ENCODE measurements at regions not wholly inside any gene's neighbourhood (a gene's known extent, or its start where the extent isn't known, plus 50 kb on each side); places are given as distances from the start of the nearest gene placed in this dataset.

- no peak for DNase-seq
Observed at GRCh38 chr2:5921081-5921642, 229.0 kb downstream of the SOX11 start.

DNA sequence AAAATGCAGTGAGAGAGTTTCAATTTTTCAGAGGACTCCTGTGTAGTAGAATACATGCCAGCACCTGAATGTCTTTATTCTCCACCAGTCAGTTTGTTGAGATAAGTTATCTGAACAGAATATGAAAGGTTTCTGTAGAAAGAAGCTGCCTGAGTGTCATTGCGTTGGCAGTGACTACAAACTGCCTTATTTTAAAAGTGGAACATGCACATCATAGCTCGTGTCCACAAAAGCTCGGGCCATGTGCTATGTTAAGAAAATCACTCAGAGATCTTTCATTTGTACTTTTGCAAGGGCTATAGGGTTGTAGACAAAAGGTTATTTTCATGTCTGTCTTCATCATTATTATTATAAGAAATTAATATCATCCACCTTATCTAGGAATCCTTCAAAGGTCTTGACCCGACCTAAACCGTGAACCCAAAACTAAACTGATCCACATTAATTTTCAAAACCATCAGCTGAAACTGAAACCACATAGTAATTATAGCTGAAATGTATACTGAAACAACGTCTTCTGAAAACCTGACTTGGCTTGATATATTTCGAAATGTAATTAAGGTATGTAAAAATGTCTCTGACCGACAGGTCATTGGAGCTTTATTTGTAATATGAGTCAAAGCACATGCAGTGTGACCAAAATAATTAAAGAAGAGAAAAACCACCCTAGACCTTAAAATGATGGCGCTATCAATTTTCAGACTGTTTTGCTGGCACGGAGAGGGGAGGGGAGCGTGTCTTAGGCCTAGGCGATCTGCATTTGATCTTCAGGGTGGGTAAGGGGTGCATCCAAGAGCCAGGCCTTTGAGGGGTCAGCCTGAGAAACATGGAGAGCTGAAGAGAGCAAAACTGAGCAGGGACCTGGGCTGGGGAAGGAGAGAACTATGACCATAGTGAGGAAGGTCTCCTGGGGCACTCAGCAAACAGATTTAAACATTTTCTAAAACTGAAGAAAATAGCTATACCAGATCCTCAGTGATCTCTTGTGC is 232.1 kb downstream of the SOX11 start:
- DNase-seq = no peak

DNA sequence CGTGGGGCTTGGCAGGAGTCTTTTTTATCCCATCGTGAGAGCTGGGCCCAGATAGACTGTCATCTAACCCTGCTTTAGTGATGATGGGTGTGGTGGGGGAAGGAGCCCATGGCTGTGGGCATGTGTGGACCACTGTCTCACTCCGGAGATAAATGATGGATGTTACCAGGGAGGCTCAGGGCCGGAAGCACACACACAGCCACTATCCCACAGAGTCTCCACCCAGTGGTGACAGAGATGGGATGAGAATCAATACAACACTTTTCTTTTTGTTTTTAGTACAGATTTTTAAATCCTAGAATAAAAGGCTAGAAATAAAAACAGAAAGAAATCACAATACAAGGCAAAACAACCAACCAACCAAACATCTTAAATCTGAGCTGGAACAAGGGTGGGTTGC is 233.4 kb downstream of the SOX11 start:
- no peak for DNase-seq

DNA sequence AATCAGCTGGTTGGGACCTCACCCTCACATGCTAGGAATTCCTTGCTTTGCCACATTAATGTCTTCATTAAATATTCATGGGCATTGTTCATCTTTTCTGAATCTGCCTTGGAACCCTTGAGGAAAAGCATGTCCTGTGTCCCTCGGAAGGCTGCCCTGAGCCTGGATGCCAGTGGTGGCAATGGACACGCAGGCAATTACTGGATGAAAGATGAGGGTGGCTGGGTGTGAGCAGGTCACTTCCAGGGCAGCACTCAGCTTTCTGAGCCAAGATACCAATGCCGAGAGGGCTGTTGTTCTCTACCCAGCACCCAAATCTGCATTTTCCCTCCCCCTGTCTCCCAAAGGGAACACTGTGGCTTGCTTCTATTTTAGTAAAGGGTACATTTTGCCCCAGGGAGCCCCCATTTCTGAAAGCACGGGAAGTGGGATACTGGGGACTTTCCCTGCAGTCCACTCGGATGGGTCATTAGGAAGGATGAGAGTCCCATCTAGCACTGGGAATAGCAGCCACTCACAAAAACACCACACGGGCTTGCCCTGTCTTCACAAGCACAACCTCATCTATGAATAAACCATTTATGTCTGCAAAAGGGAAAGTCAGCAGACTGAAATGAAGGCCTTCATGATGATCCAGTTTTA is 234.8 kb downstream of the SOX11 start:
- no peak for DNase-seq

- DNase-seq = no peak
Observed at GRCh38 chr2:5932556-5933469, 240.6 kb downstream of the SOX11 start.

DNA sequence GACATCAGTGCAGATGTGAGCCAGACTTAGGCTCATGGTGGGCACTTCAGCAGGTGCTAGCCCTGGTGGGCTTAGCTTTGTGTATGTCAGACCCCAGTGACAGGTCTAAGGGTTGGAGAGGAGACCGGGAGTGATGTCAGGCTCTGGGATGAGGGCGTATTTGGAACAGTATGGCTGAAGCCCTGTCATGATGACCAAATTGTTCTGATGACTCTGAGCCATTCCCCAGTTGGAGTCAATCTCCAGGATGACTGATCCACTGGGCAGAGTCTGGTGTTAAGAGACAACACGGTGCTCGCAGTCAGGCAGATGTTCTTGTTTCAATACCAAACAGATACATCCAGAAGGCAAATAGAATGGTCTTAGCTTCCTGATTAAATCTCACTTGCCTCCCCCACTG is 241.5 kb downstream of the SOX11 start:
- no peak for DNase-seq

- no peak for DNase-seq
Observed at GRCh38 chr2:5937321-5937720, 245.1 kb downstream of the SOX11 start.

DNA sequence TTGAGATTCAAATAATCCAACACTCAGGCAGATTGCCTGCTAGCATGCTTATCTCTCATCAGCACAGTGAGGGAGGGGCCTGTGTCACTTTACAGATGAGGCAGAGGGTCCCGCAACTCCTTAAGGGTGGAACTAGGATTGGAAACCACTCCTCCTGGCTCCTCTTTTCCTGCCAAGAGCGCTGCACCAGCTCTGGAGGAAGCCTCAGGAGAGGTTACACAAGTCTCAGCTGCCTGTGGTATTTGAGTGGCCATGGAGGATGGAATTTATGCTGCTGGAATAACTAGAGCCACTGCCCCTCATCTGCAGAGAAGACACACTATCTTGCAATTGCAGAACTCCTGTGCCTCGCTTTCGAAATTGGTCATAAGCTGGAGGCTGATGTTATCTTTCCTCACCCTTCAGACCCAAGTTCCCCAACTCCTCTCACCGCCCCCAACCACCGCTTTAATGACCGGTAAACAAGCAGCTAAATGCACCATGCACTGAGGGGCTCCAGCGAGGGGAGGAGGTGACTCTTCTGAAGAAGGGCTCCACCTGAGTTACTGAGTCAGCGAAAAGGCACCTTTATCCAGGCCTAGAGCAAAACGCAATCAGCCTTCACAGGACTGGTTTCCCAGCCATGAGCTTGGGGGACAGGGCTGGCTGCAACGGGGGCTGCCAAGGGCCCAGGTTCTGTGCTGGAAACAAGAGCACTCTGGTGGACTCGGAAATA is 245.8 kb downstream of the SOX11 start:
- no peak for DNase-seq

DNA sequence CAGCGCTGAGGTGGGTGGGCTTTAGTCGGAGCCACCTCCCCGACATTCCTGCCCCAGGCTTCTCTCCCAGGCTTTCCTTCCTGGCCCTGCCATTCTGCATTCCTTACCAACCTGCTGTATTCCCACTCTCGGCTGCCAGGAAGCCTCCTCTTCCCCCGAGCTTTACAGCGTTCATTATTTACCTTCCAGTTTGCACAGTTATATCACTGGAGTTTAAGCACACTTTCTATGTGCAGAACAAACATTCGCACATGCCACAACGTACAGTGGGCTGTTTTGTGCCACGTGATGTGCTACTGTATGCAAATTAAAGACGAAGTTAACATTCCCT is 246.3 kb downstream of the SOX11 start:
- DNase-seq = no peak

DNA sequence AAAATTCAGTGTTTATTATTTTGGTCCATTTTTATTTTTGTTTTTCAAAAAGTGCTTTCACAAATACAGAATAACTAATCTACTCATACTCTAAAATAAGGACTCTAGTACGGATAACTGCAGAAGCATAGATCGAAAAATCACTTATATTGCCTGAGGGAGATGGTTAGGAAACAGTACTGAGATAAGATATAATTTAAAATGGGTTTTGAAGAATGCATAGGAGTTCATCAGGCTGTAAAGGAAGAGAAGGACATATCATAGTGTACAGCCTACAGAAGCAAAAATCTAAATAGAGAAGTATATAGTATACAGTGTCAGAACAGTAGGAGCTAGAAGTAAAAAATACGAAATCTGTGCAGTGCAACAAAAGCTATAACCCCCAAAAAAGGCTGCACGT is 247.4 kb downstream of the SOX11 start:
- DNase-seq = no peak

DNA sequence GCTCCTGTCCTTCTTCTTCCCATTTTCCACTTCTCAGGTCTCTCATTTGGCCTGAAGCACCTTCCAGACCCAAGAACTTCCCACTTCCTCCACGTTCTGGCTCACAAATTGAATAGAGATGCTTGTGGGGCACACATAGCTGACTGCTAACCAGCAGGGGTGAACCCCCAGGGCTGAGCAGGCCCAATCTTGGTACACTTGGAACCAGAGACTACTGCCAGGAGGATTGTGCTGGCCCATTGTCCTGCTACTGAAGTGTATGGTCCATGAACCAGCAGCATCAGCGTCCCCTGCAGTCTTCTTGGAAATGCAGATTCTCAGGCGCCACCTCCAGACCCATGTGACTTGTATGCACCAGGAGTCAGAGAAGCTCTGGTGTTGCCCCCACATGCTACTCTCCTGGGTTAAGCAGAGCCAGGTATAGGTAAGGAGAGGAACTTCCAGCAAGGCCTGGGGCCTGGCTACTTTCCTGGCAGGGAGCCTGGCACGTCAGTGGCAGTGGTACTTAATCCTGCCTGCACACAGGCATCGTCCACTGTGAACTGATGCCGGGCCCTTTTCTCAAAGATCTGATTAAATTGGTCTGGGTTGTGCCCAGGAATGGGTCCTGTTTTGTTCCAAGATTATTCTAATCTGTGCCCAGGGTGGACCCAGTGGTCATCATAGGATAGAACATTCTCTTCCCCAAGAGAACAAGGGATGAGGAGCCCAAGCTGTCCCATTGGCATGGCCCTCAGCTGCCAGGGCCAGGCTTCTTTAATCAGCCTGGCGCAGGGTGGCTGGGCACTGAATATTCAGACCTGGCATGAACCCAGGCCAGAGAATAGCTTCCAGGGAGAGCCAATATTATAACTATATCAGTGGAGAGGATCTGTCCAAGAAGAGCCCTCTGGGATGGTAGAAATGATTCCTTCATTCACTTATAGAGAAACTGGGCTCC is 248.7 kb downstream of the SOX11 start:
- DNase-seq = no peak

DNA sequence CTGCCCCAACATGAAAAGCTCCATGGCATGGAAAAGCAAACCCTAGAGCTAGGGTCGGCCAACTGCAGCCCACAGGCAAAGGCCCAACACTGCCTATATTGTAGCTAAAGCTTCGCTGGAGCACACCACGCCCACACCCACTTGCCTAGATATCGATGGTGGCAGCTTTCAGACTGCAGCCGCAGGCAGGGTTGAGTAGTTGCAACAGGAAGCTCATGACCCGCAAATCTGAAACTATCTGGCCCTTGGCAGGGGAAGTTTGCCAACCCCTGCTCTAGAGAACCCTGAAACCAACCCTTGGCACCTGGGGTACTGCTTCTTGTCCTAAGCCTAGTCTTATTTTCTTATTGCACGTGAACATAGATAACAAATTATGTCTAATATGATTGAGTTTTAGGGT is 250.0 kb downstream of the SOX11 start:
- no peak for DNase-seq

GRCh38 chr2:5945742-5946141 is 253.6 kb downstream of the SOX11 start:
- DNase-seq = no peak

DNA sequence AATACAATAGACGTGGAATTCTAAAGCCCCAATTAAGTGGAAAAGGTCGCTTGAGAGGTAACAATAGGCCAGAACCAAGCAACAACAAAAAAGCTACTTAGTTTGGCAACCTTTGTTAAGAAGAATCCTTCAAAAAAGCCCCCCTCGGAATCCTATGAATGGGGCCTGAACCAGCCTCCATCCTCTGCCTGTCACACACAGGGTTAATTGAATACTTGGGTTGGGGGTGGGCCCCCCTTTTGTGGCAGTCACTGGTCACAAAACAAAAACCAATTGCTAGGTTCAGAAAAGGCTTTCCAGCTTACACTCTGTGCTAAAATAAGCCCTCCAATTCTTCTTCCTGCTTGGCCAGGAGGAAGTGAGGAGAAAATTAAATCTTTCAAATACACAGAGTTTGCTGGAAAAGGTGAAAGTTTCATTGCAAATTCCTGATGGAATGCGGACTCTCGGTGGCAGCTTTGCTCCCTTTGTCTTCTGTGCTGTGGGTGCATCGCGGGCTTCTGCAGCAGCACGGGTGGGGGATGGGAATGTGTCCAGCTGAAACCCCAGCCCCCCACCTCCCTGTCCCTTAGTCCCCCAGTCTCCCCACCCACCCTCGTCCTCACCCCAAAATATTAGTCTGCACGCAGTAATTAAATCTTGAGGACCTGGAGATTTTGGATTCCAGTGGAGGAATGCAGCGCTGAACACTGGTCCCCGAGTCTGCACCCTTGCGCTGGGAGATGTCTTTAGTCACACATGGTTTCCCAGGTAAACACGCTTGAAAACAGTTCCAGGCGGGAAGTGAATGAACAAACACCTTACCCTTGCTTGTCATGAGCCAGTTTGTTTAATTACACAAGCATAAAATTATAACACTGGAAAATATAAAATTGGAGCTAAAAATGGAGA is 254.3 kb downstream of the SOX11 start:
- no peak for DNase-seq

- DNase-seq = no peak
Observed at GRCh38 chr2:5950736-5951135, 258.6 kb downstream of the SOX11 start.

DNA sequence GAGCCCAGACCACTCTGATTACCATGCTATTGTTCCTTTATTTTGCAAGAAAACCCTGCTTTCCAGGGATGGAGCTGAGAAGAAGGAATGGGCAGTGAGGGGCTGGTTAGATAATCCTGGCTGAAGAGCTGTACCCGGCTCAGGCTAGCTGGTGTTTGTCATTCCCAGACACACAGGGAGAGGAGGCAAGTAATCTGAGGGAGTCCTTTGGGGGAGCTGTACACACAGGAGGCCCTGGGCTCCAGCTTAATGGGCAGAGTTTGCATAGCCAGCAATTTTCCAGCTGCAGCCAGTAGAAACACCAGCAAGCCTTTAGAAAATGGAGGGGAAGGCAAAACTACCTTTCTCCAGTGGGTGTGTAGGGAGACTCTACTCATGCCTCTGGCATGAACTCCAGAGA is 259.3 kb downstream of the SOX11 start:
- DNase-seq = no peak

DNA sequence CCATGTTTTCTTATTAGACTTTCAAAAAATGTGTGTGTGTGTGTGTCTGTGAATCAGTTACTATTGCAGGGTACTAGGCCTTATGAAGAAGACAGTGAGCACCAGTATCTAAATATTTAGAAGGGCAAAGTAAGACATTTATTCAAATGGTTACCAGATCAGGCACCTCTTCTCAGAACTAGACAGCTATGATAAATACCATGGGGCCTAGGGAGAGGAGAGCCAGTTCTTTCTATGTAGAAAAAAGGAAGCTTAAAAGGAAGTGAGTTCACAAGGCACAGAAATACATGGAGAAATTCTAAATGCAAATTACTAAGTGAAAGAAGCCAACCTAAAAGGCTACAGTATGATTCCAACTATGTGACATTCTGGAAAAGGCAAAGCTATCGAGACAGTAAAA is 261.3 kb downstream of the SOX11 start:
- DNase-seq = no peak

DNA sequence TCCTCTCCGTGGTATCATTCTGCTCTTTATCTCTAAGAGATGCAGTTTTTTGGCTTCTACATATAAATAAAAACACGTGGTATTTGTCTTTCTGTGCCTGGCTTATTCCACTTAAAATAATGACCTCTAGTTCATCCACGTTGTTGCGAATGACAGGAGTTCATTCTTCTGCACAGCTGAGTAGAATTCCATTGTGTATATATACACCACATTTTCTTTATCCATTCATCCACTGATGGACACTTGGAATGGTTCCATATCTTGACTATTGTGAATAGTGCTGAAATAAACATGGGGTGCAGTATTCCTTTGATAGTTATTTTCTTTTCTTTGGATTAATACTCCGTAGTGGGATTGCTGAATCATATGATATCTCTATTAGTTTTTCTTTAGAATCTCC is 262.3 kb downstream of the SOX11 start:
- no peak for DNase-seq

DNA sequence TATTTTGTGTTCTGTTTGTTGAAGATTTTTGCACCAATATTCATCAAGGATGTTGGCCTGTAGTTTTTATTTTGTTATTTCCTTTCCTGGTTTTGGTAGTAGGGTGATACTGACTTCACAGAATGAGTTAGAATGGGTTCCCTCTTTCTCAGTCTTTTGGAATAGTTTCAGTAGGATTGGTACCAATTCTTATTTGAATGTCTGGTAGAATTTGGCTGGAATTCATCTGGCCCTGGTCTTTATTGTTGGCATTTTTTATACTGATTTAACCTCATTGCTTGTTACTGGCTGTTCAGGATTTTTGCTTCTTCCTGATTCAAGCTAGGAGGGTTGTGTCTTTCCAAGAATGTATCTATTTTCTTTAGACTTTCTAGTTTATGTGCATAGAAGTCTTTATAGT is 263.7 kb downstream of the SOX11 start:
- DNase-seq = no peak
